ENCODE measurements at regions not wholly inside any gene's neighbourhood (a gene's known extent, or its start where the extent isn't known, plus 50 kb on each side); places are given as distances from the start of the nearest gene placed in this dataset.

GRCh38 chr10:28993861-28994260 lies 295.0 kb upstream of the LYZL1 start:
- no peak for TF ChIP-seq CTCF (IDR thresholded peaks at IDR 0.05)
- no peak for TF ChIP-seq POLR2A (IDR thresholded peaks at IDR 0.05)
